Endodermal cell (in vitro differentiated cells): ENCODE measurements at regions not wholly inside any gene's neighbourhood (a gene's known extent, or its start where the extent isn't known, plus 50 kb on each side); places are given as distances from the start of the nearest gene placed in this dataset.

ENCODE experiments used
- DNase-seq: peaks from one replicate; pipeline ENCODE4 v3.0.0-alpha.2; 2017
- H3K27ac ChIP-seq: 2 replicates; pipeline ENCODE4 v1.5.1; 2013; ENCODE audit warnings: mild to moderate bottlenecking, low read depth, low read length, moderate library complexity
- H3K27me3 ChIP-seq: 2 replicates; pipeline ENCODE4 v1.6.1; 2013; ENCODE audit warnings: mild to moderate bottlenecking, low read length, moderate library complexity; ENCODE audit not compliant: insufficient read depth, control insufficient read depth, poor library complexity, severe bottlenecking
- H3K36me3 ChIP-seq: 2 replicates; pipeline ENCODE4 v1.7.0; 2013; ENCODE audit warnings: mild to moderate bottlenecking, low read length, moderate library complexity; ENCODE audit not compliant: control insufficient read depth, insufficient read depth
- H3K4me1 ChIP-seq: one replicate; pipeline ENCODE4 v1.7.0; 2013; ENCODE audit warnings: low read length; ENCODE audit not compliant: control insufficient read depth, insufficient read depth
- H3K4me3 ChIP-seq: 2 replicates; pipeline ENCODE4 v1.5.1; 2013; ENCODE audit warnings: mild to moderate bottlenecking, low read length, moderate library complexity
- H3K9ac ChIP-seq: 2 replicates; pipeline ENCODE4 v1.6.1; 2013; ENCODE audit warnings: mild to moderate bottlenecking, low read length, moderate library complexity; ENCODE audit not compliant: poor library complexity, severe bottlenecking; ENCODE audit errors: extremely low read depth
- H3K9me3 ChIP-seq: 2 replicates; pipeline ENCODE4 v1.6.1; 2013; ENCODE audit warnings: mild to moderate bottlenecking, low read length, moderate library complexity; ENCODE audit not compliant: control insufficient read depth
- H3K27ac Mint-ChIP-seq: 2 replicates; pipeline ENCODE4 v1.8.0; 2020; ENCODE audit warnings: mixed read lengths
- H3K27me3 Mint-ChIP-seq: 2 replicates; pipeline ENCODE4 v1.8.0; 2021; ENCODE audit warnings: mild to moderate bottlenecking, mixed read lengths; ENCODE audit not compliant: insufficient read depth
- H3K36me3 Mint-ChIP-seq: 2 replicates; pipeline ENCODE4 v1.8.0; 2020; ENCODE audit warnings: low read depth, mixed read lengths
- H3K4me1 Mint-ChIP-seq: 2 replicates; pipeline ENCODE4 v1.8.0; 2020; ENCODE audit warnings: mixed read lengths
- H3K4me3 Mint-ChIP-seq: 2 replicates; pipeline ENCODE4 v1.8.0; 2020; ENCODE audit warnings: mild to moderate bottlenecking, moderate library complexity, mixed read lengths
- H3K9me3 Mint-ChIP-seq: 2 replicates; pipeline ENCODE4 v1.8.0; 2020; ENCODE audit warnings: mild to moderate bottlenecking, mixed read lengths
- CTCF ChIP-seq: fragments of 200-600 bp; sonication (generic); conservative IDR thresholded peaks from 2 replicates; pipeline ENCODE4 v1.5.0; 2021; ENCODE audit warnings: antibody characterized with exemption, mild to moderate bottlenecking
- WGBS, 2 experiments: methylation state at CpG; one replicate each; pipeline versions ENCODE4 v1.1.5 to v1.1.7; 2013; ENCODE audit warnings: missing lambda C conversion rate in 2 of 2, mixed read lengths in 1 of 2; ENCODE audit not compliant: insufficient coverage in 1 of 2, insufficient read length in 1 of 2; 5-methylcytosine and 5-hydroxymethylcytosine counted together

GRCh38 chr10:35770817-35771355 is 128.8 kb upstream of the FZD8 start:
- Mint-ChIP-seq H3K36me3 (peaks cover 2% of the 10 kb centered on the region), H3K27me3 (peaks cover 33% of the 10 kb centered on the region), H3K4me3 (no peak overlapping the region), H3K27ac (no peak overlapping the region), H3K4me1 (peaks cover 42% of the 10 kb centered on the region), H3K9me3 (peaks cover 14% of the 10 kb centered on the region)
- no peak overlapping the region for H3K9ac ChIP-seq
- peak; percentile 89 for DNase-seq
- no peak overlapping the region for H3K27ac ChIP-seq
- peaks cover 6% of the 10 kb centered on the region for H3K4me1 ChIP-seq
- WGBS, 2 experiments, result 47 to 90% methylated on average over 2 to 4 of the region's 4 CpGs
- H3K9me3 ChIP-seq, result peaks cover 15% of the 10 kb centered on the region
- H3K27me3 ChIP-seq, result peaks cover 25% of the 10 kb centered on the region
- no peak for TF ChIP-seq CTCF
- H3K36me3 ChIP-seq, result no peaks in the 10 kb centered on the region
- H3K4me3 ChIP-seq, result peak overlapping the region; percentile 62

- H3K4me1 ChIP-seq, result peaks cover 6% of the 10 kb centered on the region
- no peak overlapping the region for H3K9ac ChIP-seq
- no peak overlapping the region for H3K4me3 ChIP-seq
- H3K27me3 ChIP-seq, result peaks cover 14% of the 10 kb centered on the region
- H3K27ac Mint-ChIP-seq, result no peak overlapping the region
- TF ChIP-seq CTCF, result no peak
- H3K36me3 Mint-ChIP-seq, result peaks cover 2% of the 10 kb centered on the region
- no peak for DNase-seq
- H3K9me3 ChIP-seq, result peaks cover 15% of the 10 kb centered on the region
- H3K4me3 Mint-ChIP-seq, result no peak overlapping the region
- H3K9me3 Mint-ChIP-seq, result peaks cover 14% of the 10 kb centered on the region
- peaks cover 51% of the 10 kb centered on the region for H3K4me1 Mint-ChIP-seq
- no peak overlapping the region for H3K27ac ChIP-seq
- no peaks in the 10 kb centered on the region for H3K36me3 ChIP-seq
- H3K27me3 Mint-ChIP-seq, result peaks cover 22% of the 10 kb centered on the region
These were observed 127.7 kb upstream of the FZD8 start for GRCh38 chr10:35769795-35770194.

GRCh38 chr10:35768731-35769130 is 126.6 kb upstream of the FZD8 start:
- no peak overlapping the region for H3K4me3 ChIP-seq
- peaks cover 2% of the 10 kb centered on the region for H3K36me3 Mint-ChIP-seq
- H3K9ac ChIP-seq, result no peak overlapping the region
- no peak for DNase-seq
- peaks cover 13% of the 10 kb centered on the region for H3K27me3 ChIP-seq
- no peak overlapping the region for H3K4me3 Mint-ChIP-seq
- no peak for TF ChIP-seq CTCF
- peaks cover 12% of the 10 kb centered on the region for H3K9me3 Mint-ChIP-seq
- H3K27ac ChIP-seq, result no peak overlapping the region
- peaks cover 14% of the 10 kb centered on the region for H3K27me3 Mint-ChIP-seq
- H3K27ac Mint-ChIP-seq, result no peak overlapping the region
- peaks cover 6% of the 10 kb centered on the region for H3K4me1 ChIP-seq
- H3K9me3 ChIP-seq, result peaks cover 13% of the 10 kb centered on the region
- no peaks in the 10 kb centered on the region for H3K36me3 ChIP-seq
- WGBS, 2 experiments, result 91 to 92% methylated on average over 4 to 5 of the region's 6 CpGs
- H3K4me1 Mint-ChIP-seq, result peaks cover 51% of the 10 kb centered on the region
